HL-60 (cell line): ENCODE measurements at regions not wholly inside any gene's neighbourhood (a gene's known extent, or its start where the extent isn't known, plus 50 kb on each side); places are given as distances from the start of the nearest gene placed in this dataset.

ENCODE experiments used
- DNase-seq, 2 experiments: peaks; one replicate each; pipeline ENCODE4 v3.0.0-alpha.2; 2010 to 2020; ENCODE audit warnings: low read depth in 1 of 2, low spot score in 1 of 2
- H3K27ac ChIP-seq: fragments of 250-450 bp; sonication (Bioruptor Pico); replicated peaks from 2 replicates; pipeline ENCODE4 v1.5.1; 2020; ENCODE audit warnings: mild to moderate bottlenecking, moderate library complexity
- H3K27me3 ChIP-seq: fragments of 250-450 bp; sonication (Bioruptor Pico); 2 replicates; pipeline ENCODE4 v1.5.1; 2021; ENCODE audit warnings: mild to moderate bottlenecking, moderate library complexity; ENCODE audit not compliant: insufficient read depth, poor library complexity, severe bottlenecking
- H3K4me3 ChIP-seq: replicated peaks from 2 replicates; pipeline ENCODE4 v1.5.1; 2011; ENCODE audit warnings: mild to moderate bottlenecking, control low read depth, low read length; ENCODE audit not compliant: insufficient read depth
- GABPA ChIP-seq: IDR thresholded peaks from 2 replicates; pipeline ENCODE4 v1.6.1; 2012; ENCODE audit warnings: low read depth
- POLR2AphosphoS5 ChIP-seq: IDR thresholded peaks from 2 replicates; pipeline ENCODE4 v1.6.1; 2012; ENCODE audit warnings: low read depth
- SPI1 ChIP-seq: IDR thresholded peaks from 2 replicates; pipeline ENCODE4 v1.6.1; 2012; ENCODE audit warnings: low read depth, mild to moderate bottlenecking, borderline replicate concordance
- TF ChIP-seq, protein P1 (sequence below): IDR thresholded peaks from 2 replicates; pipeline ENCODE4 v1.6.1; 2012; ENCODE audit warnings: low read depth; ENCODE audit not compliant: insufficient replicate concordance
- TF ChIP-seq, protein P2 (sequence below): IDR thresholded peaks from one replicate; pipeline ENCODE4 v1.5.1; 2011; ENCODE audit warnings: low read length, control low read depth, inconsistent platforms; ENCODE audit not compliant: insufficient read depth

DNA sequence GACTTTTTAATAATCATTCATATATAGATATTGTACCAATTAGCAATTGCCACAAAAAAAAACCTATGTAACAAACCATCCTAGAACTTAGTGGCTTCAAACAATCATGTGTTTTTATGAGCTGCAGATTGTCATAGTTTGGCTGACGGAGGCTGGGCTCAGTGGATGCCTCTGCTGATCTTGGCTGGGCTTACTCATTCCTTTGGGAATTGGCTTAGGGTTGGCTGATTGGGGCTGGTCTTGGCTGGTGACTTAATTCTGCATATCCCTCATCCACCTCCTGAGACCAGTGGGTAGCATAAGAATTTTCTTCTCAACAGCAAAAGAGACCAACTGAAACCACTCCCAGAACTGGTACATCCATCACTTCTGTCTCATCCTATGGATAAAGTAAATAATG is 57.9 kb upstream of the PHF21B start:
- TF ChIP-seq, protein P1, sequence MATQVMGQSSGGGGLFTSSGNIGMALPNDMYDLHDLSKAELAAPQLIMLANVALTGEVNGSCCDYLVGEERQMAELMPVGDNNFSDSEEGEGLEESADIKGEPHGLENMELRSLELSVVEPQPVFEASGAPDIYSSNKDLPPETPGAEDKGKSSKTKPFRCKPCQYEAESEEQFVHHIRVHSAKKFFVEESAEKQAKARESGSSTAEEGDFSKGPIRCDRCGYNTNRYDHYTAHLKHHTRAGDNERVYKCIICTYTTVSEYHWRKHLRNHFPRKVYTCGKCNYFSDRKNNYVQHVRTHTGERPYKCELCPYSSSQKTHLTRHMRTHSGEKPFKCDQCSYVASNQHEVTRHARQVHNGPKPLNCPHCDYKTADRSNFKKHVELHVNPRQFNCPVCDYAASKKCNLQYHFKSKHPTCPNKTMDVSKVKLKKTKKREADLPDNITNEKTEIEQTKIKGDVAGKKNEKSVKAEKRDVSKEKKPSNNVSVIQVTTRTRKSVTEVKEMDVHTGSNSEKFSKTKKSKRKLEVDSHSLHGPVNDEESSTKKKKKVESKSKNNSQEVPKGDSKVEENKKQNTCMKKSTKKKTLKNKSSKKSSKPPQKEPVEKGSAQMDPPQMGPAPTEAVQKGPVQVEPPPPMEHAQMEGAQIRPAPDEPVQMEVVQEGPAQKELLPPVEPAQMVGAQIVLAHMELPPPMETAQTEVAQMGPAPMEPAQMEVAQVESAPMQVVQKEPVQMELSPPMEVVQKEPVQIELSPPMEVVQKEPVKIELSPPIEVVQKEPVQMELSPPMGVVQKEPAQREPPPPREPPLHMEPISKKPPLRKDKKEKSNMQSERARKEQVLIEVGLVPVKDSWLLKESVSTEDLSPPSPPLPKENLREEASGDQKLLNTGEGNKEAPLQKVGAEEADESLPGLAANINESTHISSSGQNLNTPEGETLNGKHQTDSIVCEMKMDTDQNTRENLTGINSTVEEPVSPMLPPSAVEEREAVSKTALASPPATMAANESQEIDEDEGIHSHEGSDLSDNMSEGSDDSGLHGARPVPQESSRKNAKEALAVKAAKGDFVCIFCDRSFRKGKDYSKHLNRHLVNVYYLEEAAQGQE: no peak
- TF ChIP-seq POLR2AphosphoS5: no peak
- no peak for TF ChIP-seq GABPA
- TF ChIP-seq SPI1: no peak
- TF ChIP-seq, protein P2, sequence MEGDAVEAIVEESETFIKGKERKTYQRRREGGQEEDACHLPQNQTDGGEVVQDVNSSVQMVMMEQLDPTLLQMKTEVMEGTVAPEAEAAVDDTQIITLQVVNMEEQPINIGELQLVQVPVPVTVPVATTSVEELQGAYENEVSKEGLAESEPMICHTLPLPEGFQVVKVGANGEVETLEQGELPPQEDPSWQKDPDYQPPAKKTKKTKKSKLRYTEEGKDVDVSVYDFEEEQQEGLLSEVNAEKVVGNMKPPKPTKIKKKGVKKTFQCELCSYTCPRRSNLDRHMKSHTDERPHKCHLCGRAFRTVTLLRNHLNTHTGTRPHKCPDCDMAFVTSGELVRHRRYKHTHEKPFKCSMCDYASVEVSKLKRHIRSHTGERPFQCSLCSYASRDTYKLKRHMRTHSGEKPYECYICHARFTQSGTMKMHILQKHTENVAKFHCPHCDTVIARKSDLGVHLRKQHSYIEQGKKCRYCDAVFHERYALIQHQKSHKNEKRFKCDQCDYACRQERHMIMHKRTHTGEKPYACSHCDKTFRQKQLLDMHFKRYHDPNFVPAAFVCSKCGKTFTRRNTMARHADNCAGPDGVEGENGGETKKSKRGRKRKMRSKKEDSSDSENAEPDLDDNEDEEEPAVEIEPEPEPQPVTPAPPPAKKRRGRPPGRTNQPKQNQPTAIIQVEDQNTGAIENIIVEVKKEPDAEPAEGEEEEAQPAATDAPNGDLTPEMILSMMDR: no peak
- DNase-seq: no peak
- H3K4me3 ChIP-seq: no peak overlapping the region
- no peak overlapping the region for H3K27ac ChIP-seq
- peaks cover 5% of the 10 kb centered on the region for H3K27me3 ChIP-seq

DNA sequence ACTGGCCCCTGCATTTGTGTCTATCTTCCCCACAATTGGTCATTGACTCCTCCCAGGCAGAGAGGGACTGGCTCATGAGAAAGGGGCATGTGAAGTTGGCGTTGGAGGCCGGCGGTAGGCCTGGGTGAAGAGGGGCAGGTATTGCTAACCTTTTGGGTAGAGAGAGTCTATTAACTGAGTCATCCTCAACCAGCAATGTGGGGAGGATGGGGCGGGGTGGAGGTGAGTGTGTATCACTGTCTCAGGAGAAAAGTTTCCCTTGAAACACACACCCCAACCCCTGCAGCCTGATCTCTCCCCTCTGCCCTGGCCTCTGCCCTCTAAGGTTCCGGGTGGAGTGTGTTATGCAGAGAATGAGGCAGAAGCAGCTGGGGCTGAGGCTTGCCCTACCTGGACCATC is 60.1 kb upstream of the PHF21B start:
- H3K4me3 ChIP-seq: no peak overlapping the region
- H3K27ac ChIP-seq: no peak overlapping the region
- DNase-seq: no peak
- TF ChIP-seq SPI1: no peak
- TF ChIP-seq, protein P2: no peak
- TF ChIP-seq, protein P1: no peak
- TF ChIP-seq POLR2AphosphoS5: no peak
- TF ChIP-seq GABPA: no peak
- H3K27me3 ChIP-seq: peaks cover 7% of the 10 kb centered on the region

DNA sequence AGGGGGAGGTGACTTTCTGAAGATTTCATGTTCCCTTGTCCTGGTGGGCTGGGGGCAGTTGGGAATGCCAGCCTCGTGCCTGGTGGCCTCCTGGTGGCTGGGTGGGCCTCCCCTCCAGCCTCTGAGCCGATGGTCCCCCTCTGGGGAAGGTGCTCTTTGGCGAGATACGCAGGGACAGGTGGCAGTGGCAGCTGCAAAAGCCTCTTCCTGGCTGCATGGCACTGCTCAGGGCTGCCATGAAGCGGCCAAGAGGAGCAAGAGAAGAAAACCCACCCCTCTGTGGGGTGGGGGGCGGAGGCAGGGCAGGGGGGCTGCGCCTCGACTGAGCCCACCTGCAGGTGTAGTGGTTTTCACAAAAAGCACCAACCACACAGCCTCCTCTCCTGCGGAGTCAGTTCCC is 61.8 kb upstream of the PHF21B start:
- DNase-seq: no peak
- TF ChIP-seq SPI1 (no peak), GABPA (no peak), POLR2AphosphoS5 (no peak)
- TF ChIP-seq, protein P1: no peak
- TF ChIP-seq, protein P2: no peak
- Histone ChIP-seq H3K27ac (no peak overlapping the region), H3K27me3 (peaks cover 8% of the 10 kb centered on the region), H3K4me3 (no peak overlapping the region)
